WTC11 (cell line): ENCODE measurements at regions not wholly inside any gene's neighbourhood (a gene's known extent, or its start where the extent isn't known, plus 50 kb on each side); places are given as distances from the start of the nearest gene placed in this dataset.

Experiments used
- ATAC-seq: fragments of 200-7000 bp; cut with Tn5 transposase; 2 replicates; pipeline ENCODE4 v1.10.0; 2021; ENCODE audit warnings: mild to moderate bottlenecking, moderate library complexity
- CTCF ChIA-PET: fragments of 300-600 bp; sonication (Branson Sonifier 250); formaldehyde crosslinking; loops from one replicate; lab custom pipeline; 2021; ENCODE audit warnings: antibody characterized with exemption; lab: Charles Lee
- POLR2A ChIA-PET: fragments of 350-600 bp; sonication (Branson Sonifier 250); formaldehyde crosslinking; loops from one replicate; lab custom pipeline; 2021; ENCODE audit warnings: antibody characterized with exemption; lab: Charles Lee
- DNase-seq: peaks from one replicate; pipeline ENCODE4 v3.0.0; 2021; ENCODE audit warnings: low spot score
- H3K27ac Mint-ChIP-seq: 2 replicates; pipeline ENCODE4 v1.8.0; 2021; ENCODE audit warnings: mixed read lengths
- H3K27me3 Mint-ChIP-seq: 2 replicates; pipeline ENCODE4 v1.8.0; 2021; ENCODE audit warnings: low read depth, mild to moderate bottlenecking, moderate library complexity, mixed read lengths
- H3K36me3 Mint-ChIP-seq: 2 replicates; pipeline ENCODE4 v1.8.0; 2021; ENCODE audit warnings: mixed read lengths
- H3K4me1 Mint-ChIP-seq: 2 replicates; pipeline ENCODE4 v1.8.0; 2022; ENCODE audit warnings: mixed read lengths
- H3K4me3 Mint-ChIP-seq: 2 replicates; pipeline ENCODE4 v1.8.0; 2021; ENCODE audit warnings: mild to moderate bottlenecking, moderate library complexity, mixed read lengths
- H3K9me3 Mint-ChIP-seq: 2 replicates; pipeline ENCODE4 v1.8.0; 2021; ENCODE audit warnings: mixed read lengths
- CREB1 ChIP-seq: sonication (generic); formaldehyde crosslinking; IDR thresholded peaks from 2 replicates; pipeline ENCODE4 v1.8.0; 2023; ENCODE audit warnings: mild to moderate bottlenecking, missing genetic modification reagents
- E2F5 ChIP-seq: sonication (generic); formaldehyde crosslinking; IDR thresholded peaks from 2 replicates; pipeline ENCODE4 v1.8.1; 2022; ENCODE audit warnings: mild to moderate bottlenecking, moderate library complexity, missing genetic modification reagents
- ERG ChIP-seq: fragments of 250-450 bp; sonication (Bioruptor Pico); IDR thresholded peaks from 2 replicates; pipeline ENCODE4 v1.8.0; 2021; ENCODE audit warnings: mild to moderate bottlenecking
- FOXK1 ChIP-seq: sonication (generic); formaldehyde crosslinking; IDR thresholded peaks from 2 replicates; pipeline ENCODE4 v1.8.0; 2022; ENCODE audit warnings: mild to moderate bottlenecking, moderate library complexity, missing genetic modification reagents
- FOXP4 ChIP-seq: sonication (generic); formaldehyde crosslinking; IDR thresholded peaks from 2 replicates; pipeline ENCODE4 v1.8.0; 2022; ENCODE audit warnings: mild to moderate bottlenecking, missing genetic modification reagents
- HMGXB4 ChIP-seq: sonication (generic); formaldehyde crosslinking; IDR thresholded peaks from 2 replicates; pipeline ENCODE4 v1.8.1; 2023; ENCODE audit warnings: mild to moderate bottlenecking, moderate library complexity, missing genetic modification reagents
- IRF1 ChIP-seq: sonication (generic); formaldehyde crosslinking; IDR thresholded peaks from 2 replicates; pipeline ENCODE4 v1.8.0; 2023; ENCODE audit warnings: missing genetic modification reagents
- KAT7 ChIP-seq: sonication (generic); formaldehyde crosslinking; IDR thresholded peaks from 2 replicates; pipeline ENCODE4 v1.8.1; 2023; ENCODE audit warnings: missing genetic modification reagents, mild to moderate bottlenecking, borderline replicate concordance
- MXD4 ChIP-seq: fragments of 250-450 bp; sonication (Bioruptor Pico); IDR thresholded peaks from 2 replicates; pipeline ENCODE4 v1.8.0; 2021; ENCODE audit warnings: mild to moderate bottlenecking, moderate library complexity, borderline replicate concordance
- NR2C2 ChIP-seq: sonication (generic); formaldehyde crosslinking; IDR thresholded peaks from 2 replicates; pipeline ENCODE4 v1.8.0; 2022; ENCODE audit warnings: mild to moderate bottlenecking, missing genetic modification reagents
- PRRX2 ChIP-seq: fragments of 250-450 bp; sonication (Bioruptor Pico); IDR thresholded peaks from 2 replicates; pipeline ENCODE4 v1.8.0; 2021; ENCODE audit warnings: mild to moderate bottlenecking
- SOX15 ChIP-seq: fragments of 250-450 bp; sonication (Bioruptor Pico); IDR thresholded peaks from 2 replicates; pipeline ENCODE4 v1.9.0; 2021; ENCODE audit warnings: mild to moderate bottlenecking
- ZBTB43 ChIP-seq: sonication (generic); formaldehyde crosslinking; IDR thresholded peaks from 2 replicates; pipeline ENCODE4 v1.8.1; 2023; ENCODE audit warnings: mild to moderate bottlenecking, missing genetic modification reagents
- ZMAT4 ChIP-seq: fragments of 250-450 bp; sonication (Bioruptor Pico); IDR thresholded peaks from 2 replicates; pipeline ENCODE4 v1.9.0; 2021; ENCODE audit warnings: mild to moderate bottlenecking
- ZNF138 ChIP-seq: sonication (generic); formaldehyde crosslinking; conservative IDR thresholded peaks from 2 replicates; pipeline ENCODE4 v1.8.1; 2022; ENCODE audit warnings: mild to moderate bottlenecking, moderate library complexity, missing genetic modification reagents
- ZNF219 ChIP-seq: sonication (generic); formaldehyde crosslinking; IDR thresholded peaks from 2 replicates; pipeline ENCODE4 v1.8.0; 2023; ENCODE audit warnings: missing genetic modification reagents, mild to moderate bottlenecking, borderline replicate concordance
- ZNF416 ChIP-seq: fragments of 250-450 bp; sonication (Bioruptor Pico); IDR thresholded peaks from 2 replicates; pipeline ENCODE4 v1.9.0; 2021; ENCODE audit warnings: mild to moderate bottlenecking, inconsistent platforms
- ZNF512 ChIP-seq: sonication (generic); formaldehyde crosslinking; IDR thresholded peaks from 2 replicates; pipeline ENCODE4 v1.8.1; 2022; ENCODE audit warnings: missing genetic modification reagents, borderline replicate concordance
- ZNF671 ChIP-seq: fragments of 250-450 bp; sonication (Bioruptor Pico); IDR thresholded peaks from 2 replicates; pipeline ENCODE4 v1.8.0; 2021; ENCODE audit warnings: mild to moderate bottlenecking
- TF ChIP-seq, protein P1 (sequence below): sonication (generic); formaldehyde crosslinking; IDR thresholded peaks from 2 replicates; pipeline ENCODE4 v1.8.1; 2022; ENCODE audit warnings: low read depth, missing genetic modification reagents, borderline replicate concordance

GRCh38 chr6:122220254-122220653 lies 179.2 kb upstream of the HSF2 start:
- Mint-ChIP-seq H3K4me1 (peaks cover 2% of the 10 kb centered on the region; the same call in 1 of the 2 replicates), H3K27me3 (no peaks in the 10 kb centered on the region), H3K27ac (no peak overlapping the region), H3K36me3 (no peaks in the 10 kb centered on the region), H3K4me3 (no peak overlapping the region), H3K9me3 (no peaks in the 10 kb centered on the region)
- DNase-seq = no peak
- ATAC-seq = no peak
- CTCF ChIA-PET = no interaction called here
- POLR2A ChIA-PET = no interaction called here
- TF ChIP-seq FOXP4 (CRISPR knock-in tag) (no peak), E2F5 (CRISPR knock-in tag) (no peak), PRRX2 (CRISPR knock-in tag) (no peak)

GRCh38 chr6:122222761-122223160 lies 176.7 kb upstream of the HSF2 start:
- DNase-seq (no peak), ATAC-seq (no peak)
- H3K27me3 Mint-ChIP-seq = no peaks in the 10 kb centered on the region
- H3K27ac Mint-ChIP-seq = no peak overlapping the region
- no peaks in the 10 kb centered on the region for H3K9me3 Mint-ChIP-seq
- CTCF ChIA-PET = no interaction called here
- no peaks in the 10 kb centered on the region for H3K36me3 Mint-ChIP-seq
- POLR2A ChIA-PET = no interaction called here
- no peak overlapping the region for H3K4me3 Mint-ChIP-seq
- H3K4me1 Mint-ChIP-seq = peaks cover 2% of the 10 kb centered on the region; the same call in 1 of the 2 replicates
- no peak for TF ChIP-seq CREB1 (CRISPR knock-in tag)
- no peak for TF ChIP-seq ZNF671 (CRISPR knock-in tag)
- no peak for TF ChIP-seq ZMAT4 (CRISPR knock-in tag)
- TF ChIP-seq ZNF219 = no peak
- no peak for TF ChIP-seq ZNF512
- TF ChIP-seq MXD4 (CRISPR knock-in tag) = no peak
- no peak for TF ChIP-seq HMGXB4
- TF ChIP-seq ZNF416 (CRISPR knock-in tag) = no peak
- TF ChIP-seq IRF1 = no peak
- no peak for TF ChIP-seq NR2C2 (CRISPR knock-in tag)
- TF ChIP-seq, all 79 proteins: peak for 0

DNA sequence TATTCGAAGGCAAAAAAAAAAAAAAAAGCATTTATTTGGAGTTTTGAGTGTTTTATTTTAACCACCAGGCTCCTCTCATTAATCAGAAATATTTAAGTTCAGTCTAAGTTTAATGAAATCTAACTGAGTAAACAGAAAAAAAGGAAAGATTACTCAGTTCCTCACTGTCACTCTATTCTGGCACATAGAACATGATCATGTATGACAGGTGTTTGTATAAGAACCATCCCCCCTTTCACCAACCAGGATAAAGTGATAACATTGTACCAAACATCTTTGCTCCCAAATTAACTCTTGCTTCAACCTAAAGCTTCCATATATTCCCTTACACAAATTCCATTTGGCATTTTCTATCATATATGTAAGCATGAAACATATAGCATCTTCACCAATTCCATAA lies 176.2 kb upstream of the HSF2 start:
- no peaks in the 10 kb centered on the region for H3K36me3 Mint-ChIP-seq
- H3K27me3 Mint-ChIP-seq = no peaks in the 10 kb centered on the region
- no peak for DNase-seq
- H3K4me1 Mint-ChIP-seq = peaks cover 2% of the 10 kb centered on the region; the same call in 1 of the 2 replicates
- ChIA-PET CTCF (no interaction called here), POLR2A (no interaction called here)
- H3K27ac Mint-ChIP-seq = no peak overlapping the region
- H3K9me3 Mint-ChIP-seq = no peaks in the 10 kb centered on the region
- no peak overlapping the region for H3K4me3 Mint-ChIP-seq
- TF ChIP-seq, protein P1, sequence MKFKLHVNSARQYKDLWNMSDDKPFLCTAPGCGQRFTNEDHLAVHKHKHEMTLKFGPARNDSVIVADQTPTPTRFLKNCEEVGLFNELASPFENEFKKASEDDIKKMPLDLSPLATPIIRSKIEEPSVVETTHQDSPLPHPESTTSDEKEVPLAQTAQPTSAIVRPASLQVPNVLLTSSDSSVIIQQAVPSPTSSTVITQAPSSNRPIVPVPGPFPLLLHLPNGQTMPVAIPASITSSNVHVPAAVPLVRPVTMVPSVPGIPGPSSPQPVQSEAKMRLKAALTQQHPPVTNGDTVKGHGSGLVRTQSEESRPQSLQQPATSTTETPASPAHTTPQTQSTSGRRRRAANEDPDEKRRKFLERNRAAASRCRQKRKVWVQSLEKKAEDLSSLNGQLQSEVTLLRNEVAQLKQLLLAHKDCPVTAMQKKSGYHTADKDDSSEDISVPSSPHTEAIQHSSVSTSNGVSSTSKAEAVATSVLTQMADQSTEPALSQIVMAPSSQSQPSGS (CRISPR knock-in tag) = no peak
- TF ChIP-seq ERG (CRISPR knock-in tag) = no peak
- no peak for TF ChIP-seq KAT7 (CRISPR knock-in tag)
- TF ChIP-seq ZBTB43 = no peak
- no peak for TF ChIP-seq FOXK1 (CRISPR knock-in tag)
- no peak for TF ChIP-seq SOX15 (CRISPR knock-in tag)
- TF ChIP-seq ZNF138 (CRISPR knock-in tag) = no peak
- ATAC-seq = no peak
